OCI-M2 (cell line): ENCODE measurements at regions not wholly inside any gene's neighbourhood (a gene's known extent, or its start where the extent isn't known, plus 50 kb on each side); places are given as distances from the start of the nearest gene placed in this dataset.
"Not testable (repeated sequence)": the region's sequence is repeated elsewhere in the genome, so short reads cannot be mapped to it uniquely, and the experiment has no call there.

Experiments
- DNase-seq: peaks from one replicate; lab custom pipeline; 2025; ENCODE audit not compliant: unreplicated experiment; lab: John Stamatoyannopoulos, UW

- DNase-seq = no peak
These were observed 249.2 kb downstream of the FRK start for GRCh38 chr6:115811541-115811940.

- DNase-seq = no peak
These were observed 262.5 kb downstream of the FRK start for GRCh38 chr6:115798229-115798628.

- DNase-seq = no peak
These were observed 263.9 kb downstream of the FRK start for GRCh38 chr6:115796829-115797228.

GRCh38 chr6:115796061-115796460 lies 264.6 kb downstream of the FRK start:
- DNase-seq = no peak

- no peak for DNase-seq
These were observed 277.2 kb downstream of the FRK start for GRCh38 chr6:115783402-115784061.

- no peak for DNase-seq
These were observed 278.1 kb downstream of the FRK start for GRCh38 chr6:115782612-115783011.

GRCh38 chr6:115773741-115774140 lies 286.9 kb downstream of the FRK start:
- no peak for DNase-seq

- DNase-seq = no peak
These were observed 289.8 kb downstream of the FRK start for GRCh38 chr6:115770851-115771250.

- DNase-seq = no peak
These were observed 292.2 kb downstream of the FRK start for GRCh38 chr6:115768500-115768899.

GRCh38 chr6:115767931-115768330 lies 292.8 kb downstream of the FRK start:
- no peak for DNase-seq

GRCh38 chr6:115766745-115767462 lies 293.8 kb downstream of the FRK start:
- no peak for DNase-seq

GRCh38 chr6:115765966-115766365 lies 294.7 kb downstream of the FRK start:
- no peak for DNase-seq

- DNase-seq = no peak
These were observed 301.6 kb downstream of the FRK start for GRCh38 chr6:115759051-115759450.

GRCh38 chr6:115753446-115753845 lies 307.2 kb downstream of the FRK start:
- DNase-seq = no peak

- DNase-seq = no peak
These were observed 309.7 kb downstream of the FRK start for GRCh38 chr6:115750946-115751345.

GRCh38 chr6:115750292-115750691 lies 310.4 kb downstream of the FRK start:
- DNase-seq = no peak

- DNase-seq = no peak
These were observed 313.0 kb downstream of the FRK start for GRCh38 chr6:115747719-115748118.

GRCh38 chr6:115746583-115746982 lies 314.1 kb downstream of the FRK start:
- not testable (repeated sequence) for DNase-seq

GRCh38 chr6:115740907-115741306 lies 319.8 kb downstream of the FRK start:
- no peak for DNase-seq

GRCh38 chr6:115735610-115736009 lies 325.1 kb downstream of the FRK start:
- DNase-seq = no peak

- no peak for DNase-seq
These were observed 327.3 kb downstream of the FRK start for GRCh38 chr6:115733426-115733825.

GRCh38 chr6:115729036-115729435 lies 331.7 kb downstream of the FRK start:
- no peak for DNase-seq

- no peak for DNase-seq
These were observed 332.5 kb downstream of the FRK start for GRCh38 chr6:115728171-115728570.
